ENCODE measurements at regions not wholly inside any gene's neighbourhood (a gene's known extent, or its start where the extent isn't known, plus 50 kb on each side); places are given as distances from the start of the nearest gene placed in this dataset.

DNA sequence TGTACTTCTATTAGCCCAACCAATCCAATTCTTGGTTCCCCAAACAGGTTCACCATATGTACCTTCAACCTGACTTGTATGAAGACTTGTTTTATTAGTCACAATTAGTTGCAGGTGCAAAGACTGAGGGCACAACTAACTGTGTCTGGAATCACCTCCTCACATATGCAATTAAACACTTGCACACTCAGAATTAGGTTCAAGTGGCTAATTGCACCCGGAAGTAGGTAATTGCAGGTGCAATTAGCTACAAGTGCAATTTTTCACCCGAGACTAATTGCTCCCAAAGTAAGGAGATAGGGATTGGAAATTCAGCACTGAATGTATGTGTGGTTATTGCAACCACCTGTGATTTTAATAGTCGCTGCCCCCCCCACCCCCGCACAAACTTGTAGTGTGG, 338.9 kb downstream of the ZSWIM6 start:
- no peak overlapping the region for H3K4me3 ChIP-seq (ENCODE audit: extremely low read depth in 1 of 4, insufficient read depth in 2 of 4, low read depth in 3 of 4, low read length in 4 of 4)
- ChIA-PET POLR2A (ENCODE audit: partially characterized antibody) (no interaction called here), CTCF (ENCODE audit: partially characterized antibody) (interaction anchor here (0.9 kb wide), 1 partner anchor 12 kb away, joined by 4 read pairs; no protein-coding TSS in a partner anchor)
- H2AFZ ChIP-seq (ENCODE audit: low read length): no peak overlapping the region
- H3K27ac ChIP-seq (ENCODE audit: low read depth, low read length): no peak overlapping the region
- no peak overlapping the region for H3K18ac ChIP-seq (ENCODE audit: extremely low read depth, low read length)
- no peaks in the 10 kb centered on the region for H3K36me3 ChIP-seq (ENCODE audit: control insufficient read depth in 2 of 4, insufficient read depth in 4 of 4, low read length in 3 of 4)
- H3K23me2 ChIP-seq (ENCODE audit: low read depth, low read length): no peaks in the 10 kb centered on the region
- no peak overlapping the region for H2BK20ac ChIP-seq (ENCODE audit: low read length)
- no peak overlapping the region for H4K8ac ChIP-seq (ENCODE audit: extremely low read depth, insufficient read depth, low read length)
- TF ChIP-seq TCF12 (IDR thresholded peaks at IDR 0.05; ENCODE audit: low read depth, low read length): no peak
- no peaks in the 10 kb centered on the region for H4K20me1 ChIP-seq (replicated peaks in 1 of 2; ENCODE audit: control insufficient read depth in 1 of 2, insufficient read depth in 2 of 2, low read length in 2 of 2)
- H2BK120ac ChIP-seq (replicated peaks; ENCODE audit: low read depth, low read length): no peak overlapping the region
- H3K4ac ChIP-seq (replicated peaks; ENCODE audit: insufficient read length, low read depth, low read length): no peak overlapping the region
- no peak overlapping the region for H2BK15ac ChIP-seq (ENCODE audit: low read length)
- no peak for DNase-seq (ENCODE audit: low read depth in 1 of 2, low spot score in 2 of 2)
- H2AK5ac ChIP-seq (ENCODE audit: low read depth, low read length): no peak overlapping the region
- no peak for FAIRE-seq
- H3K9ac ChIP-seq (replicated peaks in 1 of 4; ENCODE audit: extremely low read depth in 1 of 4, low read depth in 3 of 4, low read length in 3 of 4): no peak overlapping the region
- peaks cover 0 to 2% (median 0%) of the 10 kb centered on the region in 4 experiments; a peak in 4 of 7 replicates for H3K4me1 ChIP-seq (replicated peaks in 1 of 4; ENCODE audit: control insufficient read depth in 3 of 4, insufficient read depth in 4 of 4, low read length in 3 of 4)
- H3K27me3 ChIP-seq (replicated peaks in 1 of 4; ENCODE audit: control insufficient read depth in 3 of 4, extremely low read depth in 1 of 4, insufficient read depth in 3 of 4, low read length in 3 of 4): no peaks in the 10 kb centered on the region
- no peak overlapping the region for H3K23ac ChIP-seq (ENCODE audit: insufficient read length)
- no peak overlapping the region for H3K4me2 ChIP-seq (ENCODE audit: insufficient read depth in 1 of 2, low read depth in 2 of 2, low read length in 2 of 2)
- no peak overlapping the region for H2BK5ac ChIP-seq (ENCODE audit: low read depth, low read length)
- H4K91ac ChIP-seq (replicated peaks; ENCODE audit: insufficient read length, low read length): no peak overlapping the region
- H3K14ac ChIP-seq (ENCODE audit: insufficient read length): no peak overlapping the region
- no peak overlapping the region for H2BK12ac ChIP-seq (ENCODE audit: low read depth, low read length)
- no peaks in the 10 kb centered on the region for H3K79me2 ChIP-seq (ENCODE audit: control insufficient read depth in 1 of 2, insufficient read depth in 2 of 2, low read length in 2 of 2)
- no peaks in the 10 kb centered on the region for H3K9me3 ChIP-seq (ENCODE audit: insufficient read depth in 2 of 2, low read depth in 1 of 2, low read length in 1 of 2)
- H4K5ac ChIP-seq (ENCODE audit: insufficient read length, low read depth, low read length): no peak overlapping the region
- WGBS, 2 experiments (ENCODE audit: extremely low coverage in 1 of 2, insufficient coverage in 1 of 2, insufficient read length in 1 of 2, insufficient replicate concordance in 2 of 2, low coverage in 1 of 2, low lambda C conversion rate in 2 of 2, missing lambda C conversion rate in 1 of 2): 83% methylated on average over 4 of the region's 4 CpGs; no CpG with 5 or more reads in 1 of the 2 experiments
- no peak overlapping the region for H3K56ac ChIP-seq (replicated peaks; ENCODE audit: insufficient read length, low read depth, low read length)
- H3K79me1 ChIP-seq (ENCODE audit: low read depth, low read length): no peaks in the 10 kb centered on the region
